NCI-H526 (cell line): ENCODE measurements at regions not wholly inside any gene's neighbourhood (a gene's known extent, or its start where the extent isn't known, plus 50 kb on each side); places are given as distances from the start of the nearest gene placed in this dataset.

Experiments
- DNase-seq, 2 experiments: peaks; one replicate each; lab custom pipeline; 2025; lab: John Stamatoyannopoulos, UW

DNA sequence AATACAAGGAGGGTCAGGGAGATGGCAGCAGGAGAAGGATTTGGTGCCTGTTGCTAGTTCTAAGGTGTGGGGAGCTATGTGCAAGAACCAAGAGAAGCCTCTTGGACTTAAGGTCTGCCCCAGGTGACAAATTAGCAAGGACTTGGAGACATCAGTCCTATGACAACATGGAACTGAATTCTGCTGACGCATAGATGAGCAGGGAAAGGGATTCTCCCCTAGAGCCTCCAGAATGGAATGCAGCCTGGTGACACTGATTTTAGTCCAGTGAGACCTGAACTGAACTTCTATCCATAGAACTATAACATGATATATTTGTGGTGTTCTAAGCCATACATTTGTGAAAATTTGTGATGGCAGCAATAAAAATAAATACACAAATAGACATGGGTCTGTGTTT, 215.6 kb downstream of the ESM1 start:
- DNase-seq = no peak

DNA sequence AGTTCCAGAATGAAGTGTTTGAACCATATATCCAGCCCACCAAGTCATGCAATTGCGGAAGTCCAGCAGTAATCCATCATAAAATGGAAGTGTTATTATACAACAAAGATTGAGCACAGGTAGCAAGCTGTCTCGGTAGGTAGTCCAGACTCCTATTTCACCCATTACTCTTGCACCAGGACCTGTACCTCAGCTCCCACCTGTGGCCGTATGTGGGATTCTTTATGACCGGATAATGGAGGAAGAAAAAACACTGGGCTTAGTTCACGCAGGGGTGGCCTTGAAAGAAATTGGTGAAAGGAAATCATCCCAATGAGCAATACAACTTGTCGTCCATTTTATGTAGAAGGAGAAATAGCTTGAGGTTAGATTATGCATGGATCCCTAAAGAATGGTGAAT, 216.3 kb downstream of the ESM1 start:
- DNase-seq = no peak

GRCh38 chr5:54766748-54767147, 218.6 kb downstream of the ESM1 start:
- DNase-seq = no peak

DNA sequence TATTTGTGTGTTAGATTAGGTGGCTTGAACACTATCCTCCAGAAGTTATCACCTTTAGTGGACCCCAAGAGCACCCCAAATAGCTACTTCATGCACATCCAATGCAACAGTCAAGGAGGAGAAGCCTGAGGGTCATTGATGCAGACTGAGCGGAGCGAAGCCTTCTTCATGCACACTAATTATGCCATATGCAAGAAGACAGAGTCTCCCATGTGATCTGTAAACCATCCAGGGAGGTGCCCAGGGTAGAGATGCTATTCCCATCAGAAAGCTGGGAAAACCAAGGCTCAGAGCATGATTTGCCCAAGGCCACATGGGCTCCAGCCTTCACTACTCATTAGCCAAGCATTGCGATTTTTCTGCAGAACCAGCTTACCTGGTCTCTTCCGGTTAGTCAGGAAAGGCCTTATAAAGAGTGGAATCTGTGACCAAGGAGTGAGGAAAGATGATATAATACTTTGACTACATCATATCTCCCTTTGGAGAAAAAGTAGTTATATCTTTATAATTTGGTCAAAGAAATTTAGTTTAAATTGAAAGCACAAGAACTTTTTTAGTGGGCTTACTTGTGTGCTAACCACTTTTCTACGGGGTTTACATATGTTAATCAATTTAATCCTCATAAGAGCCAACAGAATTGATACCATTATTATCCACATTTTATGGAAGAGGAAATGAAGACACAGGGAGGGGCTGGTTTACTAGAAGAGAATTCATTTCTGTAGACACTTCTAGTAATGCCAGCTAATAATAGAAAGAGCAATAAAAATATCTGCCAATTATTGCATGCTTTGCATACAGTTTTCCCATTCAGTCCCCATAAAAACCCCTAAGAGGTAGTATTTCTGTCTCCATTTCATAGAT, 220.0 kb downstream of the ESM1 start:
- DNase-seq = no peak

- no peak for DNase-seq
These were observed 221.0 kb downstream of the ESM1 start for GRCh38 chr5:54764102-54765090.

DNA sequence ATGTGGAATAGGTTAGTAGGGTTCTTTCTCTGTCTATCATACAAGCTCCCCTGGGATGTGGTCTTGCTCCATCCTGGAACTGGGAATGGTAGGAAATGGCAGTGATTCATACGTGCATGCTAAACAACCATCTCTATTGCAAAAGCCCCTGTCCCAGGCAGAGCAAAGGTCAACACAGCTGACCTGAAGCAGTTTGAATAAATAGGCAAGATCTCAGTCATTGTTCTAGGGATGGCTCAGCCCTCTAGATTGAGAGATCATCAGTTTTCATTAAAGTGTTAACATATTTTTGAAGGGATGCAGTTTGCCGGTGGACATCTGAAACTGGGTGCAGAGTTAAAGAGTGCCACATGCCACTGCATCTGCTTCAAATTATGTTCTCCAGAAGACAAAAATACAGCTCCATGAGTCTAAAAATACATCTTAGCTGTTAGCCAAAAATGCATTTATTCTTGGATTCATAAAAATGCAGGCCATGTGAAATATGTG, 224.1 kb downstream of the ESM1 start:
- no peak for DNase-seq

- DNase-seq = no peak
These were observed 225.0 kb downstream of the ESM1 start for GRCh38 chr5:54760182-54760935.

DNA sequence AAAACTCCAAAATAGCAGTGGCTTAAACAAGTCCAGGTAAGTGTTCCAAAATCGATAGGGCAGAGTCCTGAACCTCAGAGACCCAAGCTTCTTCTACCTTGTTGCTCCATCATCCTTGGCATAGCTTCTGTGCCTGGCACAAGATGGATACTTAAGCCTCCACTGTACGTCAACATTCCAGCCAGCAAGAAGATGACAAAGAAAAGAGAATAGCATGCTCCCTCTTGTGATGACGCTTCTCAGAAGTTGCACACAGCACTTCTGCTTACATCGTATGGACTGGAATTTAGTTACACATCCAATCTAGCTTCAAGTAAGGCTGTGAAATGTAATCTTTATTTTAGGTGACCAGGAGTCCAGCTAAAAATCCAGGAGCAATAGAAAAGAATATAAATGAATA, 227.4 kb downstream of the ESM1 start:
- no peak for DNase-seq

- no peak for DNase-seq
These were observed 227.9 kb downstream of the ESM1 start for GRCh38 chr5:54757541-54757940.

DNA sequence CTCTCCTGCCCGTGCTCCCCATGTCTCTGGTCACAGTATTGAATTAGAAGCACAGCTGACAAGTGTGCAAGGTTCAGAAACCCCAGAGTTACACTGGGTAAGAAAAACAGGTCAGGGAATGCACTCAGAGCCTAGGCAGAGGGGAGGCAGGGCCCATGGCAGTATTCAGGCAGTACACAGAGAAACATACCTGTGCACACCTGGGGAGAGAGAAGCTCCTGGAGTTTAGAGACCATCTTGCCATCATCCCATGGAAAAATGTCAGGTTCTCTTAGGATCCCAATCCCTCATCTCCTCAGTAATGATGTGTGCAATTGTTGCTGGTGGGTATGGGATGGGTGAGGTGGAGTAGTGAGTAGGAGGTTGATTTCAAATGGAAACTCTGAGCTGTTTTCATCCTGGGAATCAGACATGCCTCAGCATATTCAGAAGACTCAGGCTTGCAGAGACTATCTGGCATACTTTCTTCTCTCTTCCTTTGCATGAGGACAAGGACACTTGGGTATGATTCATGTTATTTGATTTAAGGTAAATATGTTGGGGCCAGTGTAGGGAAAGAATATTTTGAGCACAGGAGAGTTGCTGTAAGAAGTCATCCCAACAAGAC, 228.5 kb downstream of the ESM1 start:
- no peak for DNase-seq

- DNase-seq = no peak
These were observed 229.1 kb downstream of the ESM1 start for GRCh38 chr5:54756301-54756700.

- no peak for DNase-seq
These were observed 230.5 kb downstream of the ESM1 start for GRCh38 chr5:54754878-54755277.

- DNase-seq = no peak
These were observed 231.0 kb downstream of the ESM1 start for GRCh38 chr5:54754420-54754819.

DNA sequence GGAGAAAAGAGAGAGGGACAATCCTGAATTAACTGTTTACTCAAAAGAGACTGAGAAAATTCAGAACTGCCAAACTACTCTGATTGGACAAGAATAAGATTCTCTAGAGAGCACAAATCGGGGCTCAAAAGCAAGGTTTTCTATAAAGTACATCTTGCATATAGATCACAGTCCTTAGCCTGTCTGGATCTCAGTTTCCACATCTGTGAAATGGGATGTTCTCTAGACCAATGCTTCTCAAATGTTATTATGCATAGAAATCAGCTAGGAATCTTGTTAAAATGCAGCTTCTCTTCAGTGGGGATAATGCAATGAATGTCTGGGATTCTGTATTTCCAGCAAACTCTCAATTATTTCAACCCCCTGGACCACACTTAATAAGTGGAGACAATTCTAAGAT, 231.6 kb downstream of the ESM1 start:
- no peak for DNase-seq

DNA sequence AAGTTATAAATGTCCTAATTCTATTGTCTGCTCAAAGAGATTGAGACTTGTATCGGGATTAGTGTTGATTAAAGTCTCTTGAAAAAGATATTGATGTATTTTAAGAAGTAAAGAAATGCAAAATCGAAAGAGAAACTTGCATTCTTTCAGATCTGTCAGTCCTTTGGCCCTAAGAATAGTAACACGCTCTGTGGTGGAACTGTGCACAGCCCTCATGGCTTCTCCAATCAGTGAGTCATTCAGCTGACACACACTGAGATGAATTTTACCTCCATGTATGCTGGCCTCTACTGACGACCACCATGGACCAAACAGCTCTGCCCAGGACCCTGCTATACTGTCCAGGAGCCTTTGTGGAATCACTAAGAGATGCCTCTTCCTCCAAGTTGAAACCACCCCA, 232.4 kb downstream of the ESM1 start:
- no peak for DNase-seq

GRCh38 chr5:54748527-54748926, 231.0 kb downstream of the SNX18 start:
- no peak for DNase-seq

- no peak for DNase-seq
These were observed 229.3 kb downstream of the SNX18 start for GRCh38 chr5:54746777-54747398.

DNA sequence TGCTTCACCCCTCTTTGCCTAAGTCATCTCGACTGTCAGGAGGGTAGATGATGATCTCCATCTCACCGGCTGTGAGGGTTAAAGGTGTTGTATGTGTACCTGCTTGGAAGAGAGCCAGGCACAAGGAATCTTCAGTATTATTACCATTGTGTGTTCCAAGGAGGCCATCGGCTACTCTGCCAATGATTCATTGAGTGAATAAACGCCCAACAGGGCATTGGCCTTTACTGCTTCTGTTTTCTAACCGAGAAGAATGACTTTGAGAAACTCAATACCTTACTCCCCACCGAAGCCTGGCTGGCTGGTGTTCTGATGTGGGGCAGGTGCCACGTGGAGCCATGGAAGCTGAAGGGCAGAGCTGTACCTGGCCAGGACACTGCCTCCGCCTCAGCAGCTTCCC, 228.8 kb downstream of the SNX18 start:
- DNase-seq = no peak

DNA sequence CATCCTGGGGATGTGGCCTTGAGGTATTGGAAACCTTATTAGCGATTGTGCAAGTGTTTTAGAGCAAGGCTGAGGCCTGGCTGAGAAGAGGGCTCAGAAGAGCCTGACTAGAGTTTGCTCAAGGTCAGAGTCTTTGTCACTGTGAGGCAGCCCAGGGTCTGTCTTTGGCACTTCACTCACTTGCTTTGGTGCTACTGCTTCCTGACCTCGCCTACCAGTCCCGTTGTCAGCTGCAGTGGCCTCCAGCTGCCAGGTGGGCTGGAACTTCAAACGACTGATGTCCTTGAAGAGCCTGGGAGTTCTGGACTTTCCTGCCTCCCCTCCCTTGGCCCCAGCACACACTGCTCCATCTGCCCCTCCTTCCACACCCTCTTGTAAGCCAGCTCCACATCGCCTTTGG, 228.0 kb downstream of the SNX18 start:
- DNase-seq = no peak

- no peak for DNase-seq
These were observed 226.6 kb downstream of the SNX18 start for GRCh38 chr5:54743997-54744788.
